PC-3 (cell line): ENCODE measurements at regions not wholly inside any gene's neighbourhood (a gene's known extent, or its start where the extent isn't known, plus 50 kb on each side); places are given as distances from the start of the nearest gene placed in this dataset.

Source experiments
- EZH2 ChIP-seq: fragments of 300-600 bp; sonication (generic); IDR thresholded peaks from one replicate; pipeline ENCODE4 v1.6.1; 2017; ENCODE audit warnings: antibody characterized with exemption, mild to moderate bottlenecking, low read length; ENCODE audit not compliant: unreplicated experiment
- EZH2phosphoT487 ChIP-seq: fragments of 300-600 bp; sonication (generic); IDR thresholded peaks from 2 replicates; pipeline ENCODE4 v1.6.1; 2018; ENCODE audit warnings: mild to moderate bottlenecking, antibody characterized with exemption, low read length, borderline replicate concordance
- TF ChIP-seq, protein P1 (sequence below): fragments of 300-600 bp; sonication (generic); conservative IDR thresholded peaks from 2 replicates; pipeline ENCODE4 v1.5.1; 2017; ENCODE audit warnings: antibody characterized with exemption, low read depth, mild to moderate bottlenecking, low read length

DNA sequence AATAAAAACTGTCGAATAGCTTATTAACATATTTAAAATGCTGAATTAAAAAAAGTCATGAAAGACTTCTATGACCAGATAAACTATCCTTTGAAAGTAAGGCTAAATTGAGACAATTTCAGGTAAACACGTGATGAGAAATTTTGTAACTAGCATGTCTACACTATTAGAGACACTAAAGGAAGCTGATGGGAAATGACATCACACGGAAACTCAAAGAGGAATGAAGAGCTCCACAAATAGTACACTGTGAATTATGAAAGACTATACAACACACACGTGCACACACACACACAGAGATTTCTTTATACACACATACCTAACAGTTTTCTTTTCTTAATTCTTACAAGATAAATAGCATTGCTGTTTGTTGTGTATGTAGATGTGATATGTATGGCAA is 70.9 kb upstream of the PLA2G4A start:
- TF ChIP-seq, protein P1, sequence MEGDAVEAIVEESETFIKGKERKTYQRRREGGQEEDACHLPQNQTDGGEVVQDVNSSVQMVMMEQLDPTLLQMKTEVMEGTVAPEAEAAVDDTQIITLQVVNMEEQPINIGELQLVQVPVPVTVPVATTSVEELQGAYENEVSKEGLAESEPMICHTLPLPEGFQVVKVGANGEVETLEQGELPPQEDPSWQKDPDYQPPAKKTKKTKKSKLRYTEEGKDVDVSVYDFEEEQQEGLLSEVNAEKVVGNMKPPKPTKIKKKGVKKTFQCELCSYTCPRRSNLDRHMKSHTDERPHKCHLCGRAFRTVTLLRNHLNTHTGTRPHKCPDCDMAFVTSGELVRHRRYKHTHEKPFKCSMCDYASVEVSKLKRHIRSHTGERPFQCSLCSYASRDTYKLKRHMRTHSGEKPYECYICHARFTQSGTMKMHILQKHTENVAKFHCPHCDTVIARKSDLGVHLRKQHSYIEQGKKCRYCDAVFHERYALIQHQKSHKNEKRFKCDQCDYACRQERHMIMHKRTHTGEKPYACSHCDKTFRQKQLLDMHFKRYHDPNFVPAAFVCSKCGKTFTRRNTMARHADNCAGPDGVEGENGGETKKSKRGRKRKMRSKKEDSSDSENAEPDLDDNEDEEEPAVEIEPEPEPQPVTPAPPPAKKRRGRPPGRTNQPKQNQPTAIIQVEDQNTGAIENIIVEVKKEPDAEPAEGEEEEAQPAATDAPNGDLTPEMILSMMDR, result no peak
- no peak for TF ChIP-seq EZH2
- no peak for TF ChIP-seq EZH2phosphoT487
